Stimulated activated CD8-positive, alpha-beta memory T cell treated with anti-CD3 and anti-CD28 coated beads, Interleukin-4, amount 100 ng/mL, for 24 hours (primary cell): ENCODE measurements at regions not wholly inside any gene's neighbourhood (a gene's known extent, or its start where the extent isn't known, plus 50 kb on each side); places are given as distances from the start of the nearest gene placed in this dataset.

Source experiments
- DNase-seq: peaks from one replicate; pipeline ENCODE4 v3.0.0-alpha.2; 2020; ENCODE audit warnings: low read depth

GRCh38 chr2:8009010-8009597 is 672.8 kb upstream of the ID2 start:
- no peak for DNase-seq

- no peak for DNase-seq
Measured at GRCh38 chr2:8015848-8016600, 665.8 kb upstream of the ID2 start.

- DNase-seq = no peak
Measured at GRCh38 chr2:8016688-8017087, 665.2 kb upstream of the ID2 start.

GRCh38 chr2:8018956-8019355 is 662.9 kb upstream of the ID2 start:
- DNase-seq = no peak

- DNase-seq = no peak
Measured at GRCh38 chr2:8019934-8020333, 661.9 kb upstream of the ID2 start.

- DNase-seq = no peak
Measured at GRCh38 chr2:8021921-8022320, 659.9 kb upstream of the ID2 start.

- DNase-seq = no peak
Measured at GRCh38 chr2:8022908-8023640, 658.8 kb upstream of the ID2 start.

GRCh38 chr2:8024506-8024905 is 657.4 kb upstream of the ID2 start:
- DNase-seq = no peak

- DNase-seq = no peak
Measured at GRCh38 chr2:8026381-8026780, 655.5 kb upstream of the ID2 start.

GRCh38 chr2:8027387-8027786 is 654.5 kb upstream of the ID2 start:
- no peak for DNase-seq

- no peak for DNase-seq
Measured at GRCh38 chr2:8028036-8028435, 653.8 kb upstream of the ID2 start.

- DNase-seq = no peak
Measured at GRCh38 chr2:8028436-8028835, 653.4 kb upstream of the ID2 start.

GRCh38 chr2:8028981-8029380 is 652.9 kb upstream of the ID2 start:
- no peak for DNase-seq

GRCh38 chr2:8030573-8031303 is 651.1 kb upstream of the ID2 start:
- DNase-seq = no peak

- DNase-seq = no peak
Measured at GRCh38 chr2:8031370-8031769, 650.5 kb upstream of the ID2 start.

- DNase-seq = no peak
Measured at GRCh38 chr2:8033546-8034096, 648.2 kb upstream of the ID2 start.

GRCh38 chr2:8036366-8036765 is 645.5 kb upstream of the ID2 start:
- DNase-seq = no peak

GRCh38 chr2:8039732-8040131 is 642.1 kb upstream of the ID2 start:
- DNase-seq = no peak

GRCh38 chr2:8043295-8043694 is 638.6 kb upstream of the ID2 start:
- no peak for DNase-seq

- no peak for DNase-seq
Measured at GRCh38 chr2:8044046-8044594, 637.7 kb upstream of the ID2 start.

- no peak for DNase-seq
Measured at GRCh38 chr2:8045081-8045614, 636.7 kb upstream of the ID2 start.

GRCh38 chr2:8046849-8047248 is 635.0 kb upstream of the ID2 start:
- no peak for DNase-seq
